Panc1 (cell line): ENCODE measurements at regions not wholly inside any gene's neighbourhood (a gene's known extent, or its start where the extent isn't known, plus 50 kb on each side); places are given as distances from the start of the nearest gene placed in this dataset.

Experiments used
- ATAC-seq: fragments of 200-7000 bp; cut with Tn5 transposase; 2 replicates; pipeline ENCODE4 v1.9.1; 2020; ENCODE audit warnings: mild to moderate bottlenecking, moderate library complexity
- BruUV-seq: library from RNA; stranded (reverse); fragments of 400-500 nt; replicated peaks from 2 replicates; lab custom pipeline; 2021; lab: Mats Ljungman, UMichigan
- CTCF ChIA-PET: fragments of 300-600 bp; sonication (Branson Sonifier 250); formaldehyde crosslinking; loops from one replicate; lab custom pipeline; 2022; ENCODE audit warnings: antibody characterized with exemption; lab: Charles Lee
- POLR2A ChIA-PET: fragments of 300-600 bp; sonication (Branson Sonifier 250); formaldehyde crosslinking; loops from one replicate; lab custom pipeline; 2022; ENCODE audit warnings: antibody characterized with exemption; lab: Charles Lee
- DNase-seq: peaks from one replicate; pipeline ENCODE4 v3.0.0-alpha.2; 2010; ENCODE audit warnings: low read depth, low spot score
- H3K27ac ChIP-seq: 2 replicates; pipeline ENCODE4 v1.5.1; 2011; ENCODE audit warnings: mild to moderate bottlenecking, low read length, inconsistent platforms
- H3K27me3 ChIP-seq: fragments of 200-500 bp; sonication (Bioruptor generic); 2 replicates; pipeline ENCODE4 v1.6.0; 2014; ENCODE audit warnings: low read length, inconsistent platforms; ENCODE audit not compliant: control insufficient read depth, insufficient read depth
- H3K36me3 ChIP-seq: fragments of 200-500 bp; sonication (Bioruptor generic); 2 replicates; pipeline ENCODE4 v1.5.1; 2014; ENCODE audit warnings: inconsistent platforms, mild to moderate bottlenecking, low read length, moderate library complexity; ENCODE audit not compliant: control insufficient read depth, insufficient read depth
- H3K4me1 ChIP-seq: 2 replicates; pipeline ENCODE4 v1.5.1; 2011; ENCODE audit warnings: inconsistent platforms, mild to moderate bottlenecking, low read length, moderate library complexity; ENCODE audit not compliant: control insufficient read depth, insufficient read depth
- H3K4me3 ChIP-seq, 2 experiments: 2 replicates each; pipeline ENCODE4 v1.5.1; 2011 to 2012; ENCODE audit warnings: low read depth in 2 of 2, low read length in 2 of 2, mild to moderate bottlenecking in 2 of 2, inconsistent platforms in 1 of 2, moderate library complexity in 1 of 2
- H3K9me3 ChIP-seq: fragments of 200-500 bp; sonication (Bioruptor generic); 2 replicates; pipeline ENCODE4 v1.5.1; 2014; ENCODE audit warnings: low read depth, mild to moderate bottlenecking, inconsistent platforms, low read length, moderate library complexity; ENCODE audit not compliant: control insufficient read depth, insufficient read depth
- CTCF ChIP-seq: fragments of 450-650 bp; IDR thresholded peaks from 2 replicates; pipeline ENCODE4 v1.5.1; 2017; ENCODE audit warnings: mild to moderate bottlenecking
- POLR2AphosphoS5 ChIP-seq: IDR thresholded peaks from 2 replicates; pipeline ENCODE4 v1.6.1; 2012; ENCODE audit warnings: mild to moderate bottlenecking, low read depth, low read length, moderate library complexity
- REST ChIP-seq, 2 experiments: IDR thresholded peaks; 2 replicates each; pipeline ENCODE4 v1.6.1; 2011 to 2012; ENCODE audit warnings: low read depth in 2 of 2, control low read depth in 1 of 2, low read length in 1 of 2, mild to moderate bottlenecking in 1 of 2, moderate library complexity in 1 of 2; ENCODE audit not compliant: insufficient read depth in 1 of 2
- SIN3A ChIP-seq: IDR thresholded peaks from 2 replicates; pipeline ENCODE4 v1.6.1; 2012; ENCODE audit warnings: low read depth, mild to moderate bottlenecking, low read length, moderate library complexity, borderline replicate concordance; ENCODE audit not compliant: insufficient read depth
- TCF7L2 ChIP-seq: IDR thresholded peaks from 2 replicates; pipeline ENCODE4 v1.6.1; 2011; ENCODE audit warnings: mild to moderate bottlenecking, low read depth, low read length, inconsistent platforms
- in situ Hi-C: cut with HindIII; loops from 2 replicates; pipeline ENCODE4 v1.10.0; 2016; ENCODE audit warnings: low sequenced_read_pairs, low pct_unique_long_range_greater_than_20kb
- intact Hi-C: fragments of 100-400 bp; cut with micrococcal nuclease; formaldehyde crosslinking; loops from one replicate; pipeline ENCODE4 v1.10.0; 2022; ENCODE audit not compliant: unreplicated experiment

- POLR2A ChIA-PET, result no interaction called here
These were observed 260.0 kb downstream of the DUSP6 start for GRCh38 chr12:89092297-89092696.

GRCh38 chr12:89091293-89091841 lies 260.9 kb downstream of the DUSP6 start:
- no peak overlapping the region for H3K27ac ChIP-seq
- in situ Hi-C loops (no loop called here), intact Hi-C loops (no loop called here)
- no peak overlapping the region for H3K4me3 ChIP-seq
- POLR2A ChIA-PET, result no interaction called here
- no peaks in the 10 kb centered on the region for H3K4me1 ChIP-seq
- H3K9me3 ChIP-seq, result no peaks in the 10 kb centered on the region
- H3K36me3 ChIP-seq, result no peaks in the 10 kb centered on the region
- no peak for TF ChIP-seq TCF7L2
- TF ChIP-seq REST (IDR thresholded peaks at IDR 0.05; ENCODE audit: insufficient read depth in 1 of 2, low read depth in 2 of 2, low read length in 1 of 2), result no peak
- no peak for TF ChIP-seq SIN3A
- no peak for TF ChIP-seq CTCF
- TF ChIP-seq POLR2AphosphoS5, result no peak
- CTCF ChIA-PET, result no interaction called here
- no peaks in the 10 kb centered on the region for H3K27me3 ChIP-seq
- DNase-seq, result no peak
- no peak for ATAC-seq
- no TSS peak for BruUV-seq

More at GRCh38 chr12:89092297-89092696, 260.0 kb downstream of the DUSP6 start:
- TF ChIP-seq SIN3A (no peak), TCF7L2 (no peak), REST (IDR thresholded peaks at IDR 0.05; ENCODE audit: insufficient read depth in 1 of 2, low read depth in 2 of 2, low read length in 1 of 2) (no peak), CTCF (no peak), POLR2AphosphoS5 (no peak)
- in situ Hi-C loops, result no loop called here
- no peaks in the 10 kb centered on the region for H3K9me3 ChIP-seq
- no peak overlapping the region for H3K27ac ChIP-seq
- no peak overlapping the region for H3K4me3 ChIP-seq
- no TSS peak for BruUV-seq
- ATAC-seq (no peak), DNase-seq (no peak)
- no peaks in the 10 kb centered on the region for H3K36me3 ChIP-seq
- H3K27me3 ChIP-seq, result no peaks in the 10 kb centered on the region
- intact Hi-C loops, result no loop called here
- H3K4me1 ChIP-seq, result no peaks in the 10 kb centered on the region
- CTCF ChIA-PET, result no interaction called here
